Activated naive CD8-positive, alpha-beta T cell treated with anti-CD3 and anti-CD28 coated beads, Interleukin-2, amount 50 U/mL, for 16 hours (primary cell): ENCODE measurements at regions not wholly inside any gene's neighbourhood (a gene's known extent, or its start where the extent isn't known, plus 50 kb on each side); places are given as distances from the start of the nearest gene placed in this dataset.
"Not testable (repeated sequence)": the region's sequence is repeated elsewhere in the genome, so short reads cannot be mapped to it uniquely, and the experiment has no call there.

Experiments used
- DNase-seq: peaks from one replicate; pipeline ENCODE4 v3.0.0-alpha.2; 2020; ENCODE audit warnings: low read depth, low spot score

DNA sequence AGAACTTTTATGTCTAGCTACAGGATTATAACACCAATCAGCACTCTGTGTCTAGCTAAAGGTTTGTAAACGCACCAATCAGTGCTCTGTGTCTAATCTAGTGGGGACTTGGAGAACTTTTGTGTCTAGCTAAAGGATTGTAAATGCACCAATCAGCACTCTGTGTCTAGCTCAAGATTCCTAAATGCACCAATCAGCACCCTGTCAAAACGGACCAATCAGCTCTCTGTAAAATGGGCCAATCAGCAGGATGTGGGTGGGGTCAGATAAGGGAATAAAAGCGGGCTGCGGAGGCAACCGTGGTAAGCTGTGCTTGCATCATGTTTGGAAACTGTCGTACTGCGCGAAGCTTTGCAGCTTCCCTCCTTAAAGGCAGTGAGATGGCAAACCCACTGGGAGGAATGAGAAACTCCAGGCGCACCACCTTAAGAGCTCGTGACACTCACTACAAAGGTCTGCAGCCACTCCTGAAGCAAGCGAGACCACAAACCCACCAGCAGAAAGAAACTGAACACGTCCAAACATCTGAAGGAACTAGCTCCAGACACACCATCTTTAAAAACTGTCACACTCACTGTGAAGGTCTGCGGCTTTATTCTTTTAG, 112.1 kb upstream of the DUSP22 start:
- not testable (repeated sequence) for DNase-seq

GRCh38 chr6:181049-181654, 111.1 kb upstream of the DUSP22 start:
- DNase-seq = no peak

- DNase-seq = no peak
These were observed 108.6 kb upstream of the DUSP22 start for GRCh38 chr6:183668-184067.

GRCh38 chr6:184161-184700, 108.1 kb upstream of the DUSP22 start:
- no peak for DNase-seq

GRCh38 chr6:186340-186965, 105.8 kb upstream of the DUSP22 start:
- no peak for DNase-seq

GRCh38 chr6:187210-187861, 105.0 kb upstream of the DUSP22 start:
- no peak for DNase-seq

GRCh38 chr6:188821-189655, 103.2 kb upstream of the DUSP22 start:
- DNase-seq = peak; percentile 48

DNA sequence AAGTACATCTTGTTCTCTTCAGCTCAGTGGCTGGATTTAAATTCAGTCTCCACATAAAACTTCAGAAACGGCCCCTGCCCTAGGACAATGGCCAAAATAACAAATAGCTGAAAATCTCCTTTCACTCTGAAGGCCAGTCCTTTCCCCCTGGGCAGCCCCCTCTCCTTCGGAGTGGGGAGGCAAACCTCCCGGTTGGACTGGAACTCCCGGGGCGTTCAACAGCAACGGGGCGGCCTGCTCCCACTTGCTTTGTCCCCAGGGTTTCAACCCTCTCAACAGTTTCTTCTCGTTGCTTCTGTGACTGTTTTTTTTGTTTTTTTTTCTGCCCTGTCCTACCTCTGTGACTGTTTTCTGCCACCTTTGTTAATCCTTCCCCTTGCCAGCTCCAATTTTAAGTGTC, 102.6 kb upstream of the DUSP22 start:
- DNase-seq = no peak

GRCh38 chr6:190596-191395, 101.5 kb upstream of the DUSP22 start:
- DNase-seq = no peak

DNA sequence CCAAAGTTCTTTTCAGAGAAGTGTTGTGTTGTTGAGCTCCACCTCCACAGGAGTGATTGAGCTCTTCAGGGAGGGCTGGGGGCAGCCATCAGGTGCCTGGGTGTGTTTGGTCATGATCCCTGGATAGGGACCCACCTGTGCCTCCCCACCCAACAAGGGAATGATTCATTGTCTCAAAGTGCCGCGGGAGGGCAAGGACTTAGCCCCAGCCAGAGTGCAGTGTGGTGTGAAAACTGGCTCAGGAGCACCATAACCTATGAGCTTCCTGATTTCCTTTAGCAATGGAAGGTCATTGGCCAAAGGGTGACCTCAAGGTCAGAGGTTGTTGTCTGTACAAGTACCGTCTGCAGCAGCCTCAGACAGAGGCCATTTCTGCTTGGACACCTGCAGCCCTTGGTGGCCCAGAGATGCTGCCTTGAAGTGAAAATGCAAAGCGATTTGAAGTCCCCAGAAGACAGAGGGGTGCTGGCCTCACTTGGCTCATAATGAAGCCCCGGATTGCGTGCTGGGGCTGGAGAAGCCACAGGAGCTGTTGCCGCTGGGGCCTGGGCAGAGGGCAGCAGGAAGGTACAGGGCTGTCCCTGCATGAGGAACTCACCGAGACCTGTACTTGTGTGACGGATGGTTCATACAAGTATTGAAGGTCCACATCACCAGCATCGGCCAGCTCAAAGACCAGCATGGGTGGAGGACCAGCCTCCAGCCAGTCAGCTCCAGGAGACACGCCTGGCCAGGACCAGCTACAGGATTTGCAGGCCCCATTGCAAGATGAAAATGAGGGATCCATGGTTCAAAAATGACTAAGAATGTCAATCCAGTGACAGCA, 100.6 kb upstream of the DUSP22 start:
- no peak for DNase-seq

DNA sequence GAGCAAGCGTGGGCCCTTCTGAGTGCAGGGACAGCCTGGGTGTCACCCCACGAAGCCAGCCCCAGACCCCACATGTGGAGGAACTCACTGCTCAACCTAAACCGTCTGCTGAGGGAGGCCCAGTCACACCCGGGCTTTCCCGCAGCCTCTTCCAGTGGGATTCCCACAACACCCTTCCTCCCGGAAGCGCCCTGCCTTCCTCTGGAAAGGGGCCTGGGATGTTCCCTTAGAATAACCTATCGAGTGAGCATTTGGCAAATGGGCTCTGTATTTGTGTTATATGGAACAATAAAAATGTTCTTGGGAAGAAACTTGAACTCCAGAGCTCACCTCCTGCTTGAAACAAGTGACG, 100.0 kb upstream of the DUSP22 start:
- no peak for DNase-seq

DNA sequence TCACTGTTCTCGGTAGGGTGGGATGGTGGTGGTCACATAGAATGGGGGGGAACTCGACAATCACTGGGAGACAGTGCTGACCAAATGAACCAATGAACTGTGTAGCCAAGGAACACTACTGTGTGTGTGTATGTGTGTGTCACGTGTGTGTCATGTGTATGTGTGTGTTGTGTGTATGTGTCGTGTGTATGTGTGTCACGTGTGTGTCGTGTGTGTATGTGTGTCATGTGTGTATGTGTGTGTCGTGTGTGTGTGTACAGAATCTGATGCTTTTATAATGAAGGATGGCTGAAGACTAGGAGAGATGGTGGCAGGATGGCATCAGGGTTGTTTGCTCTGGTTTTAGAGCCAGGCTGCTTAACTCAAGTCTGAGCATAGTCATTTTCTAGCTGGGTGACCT, 99.1 kb upstream of the DUSP22 start:
- no peak for DNase-seq

DNA sequence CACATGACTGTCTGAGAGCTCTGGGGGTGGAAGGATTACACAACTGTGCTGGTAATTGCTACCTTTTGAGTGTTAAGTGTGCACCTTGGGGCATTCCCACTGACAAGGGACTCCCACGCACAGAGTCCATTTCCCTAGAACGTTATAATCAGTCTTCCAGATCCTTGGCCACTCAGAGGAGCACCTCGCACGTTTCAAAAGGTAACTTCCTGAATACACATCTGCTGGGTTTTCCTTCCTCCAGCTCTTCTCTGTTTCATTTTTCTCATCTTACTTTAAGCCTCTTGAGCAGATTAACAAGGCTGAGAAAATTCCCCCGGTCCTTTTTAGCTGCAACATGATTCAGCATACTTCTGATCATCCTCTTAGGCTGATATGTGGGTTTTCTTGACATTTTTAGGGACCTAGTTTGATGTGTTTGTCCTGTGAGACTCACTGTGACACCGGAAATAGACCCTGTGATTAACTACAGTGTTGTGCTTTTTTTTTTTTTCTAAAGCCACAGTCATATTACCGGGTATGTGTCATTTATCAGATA, 98.4 kb upstream of the DUSP22 start:
- DNase-seq = no peak

DNA sequence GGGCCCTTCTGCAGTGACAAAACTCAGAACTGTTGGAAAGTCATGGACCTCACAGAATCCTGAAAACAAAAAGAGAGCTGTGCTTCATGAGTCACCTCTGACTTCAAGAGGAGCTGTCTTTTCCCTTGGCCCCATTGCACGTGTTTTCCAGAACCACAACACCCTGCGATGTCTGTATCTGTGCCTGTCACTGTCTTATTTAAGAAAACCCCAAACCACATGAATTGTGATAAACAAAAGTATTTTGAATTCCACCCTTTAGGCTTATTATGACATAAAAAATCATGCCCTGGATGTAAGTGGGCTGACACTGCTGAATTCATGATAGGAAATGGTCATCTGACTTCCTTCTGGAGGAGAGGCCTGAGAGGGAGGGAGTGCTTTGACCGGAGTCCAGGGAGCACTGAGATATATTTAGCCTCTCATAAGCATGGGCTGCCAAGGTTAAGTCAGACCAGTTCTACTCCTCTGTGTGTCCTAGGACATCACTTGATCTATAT, 96.4 kb upstream of the DUSP22 start:
- DNase-seq = peak; percentile 33

- no peak for DNase-seq
These were observed 95.7 kb upstream of the DUSP22 start for GRCh38 chr6:196543-196942.

- DNase-seq = no peak
These were observed 88.6 kb upstream of the DUSP22 start for GRCh38 chr6:203661-204060.

GRCh38 chr6:206264-206663, 86.0 kb upstream of the DUSP22 start:
- no peak for DNase-seq

GRCh38 chr6:208364-208763, 83.9 kb upstream of the DUSP22 start:
- no peak for DNase-seq

GRCh38 chr6:208938-209337, 83.3 kb upstream of the DUSP22 start:
- DNase-seq = no peak
